Transverse colon (tissue), 4 donors: ENCODE measurements at regions not wholly inside any gene's neighbourhood (a gene's known extent, or its start where the extent isn't known, plus 50 kb on each side); places are given as distances from the start of the nearest gene placed in this dataset.

Experiments
- DNase-seq: peaks from one replicate; pipeline ENCODE4 v3.0.0-alpha.2; 2019
- H3K27ac ChIP-seq, 4 donors: fragments of 200-600 bp; sonication (generic); 2 replicates each; pipeline ENCODE4 v1.5.1; 2016 to 2018; ENCODE audit warnings: inconsistent platforms in 4 of 4
- H3K27me3 ChIP-seq: fragments of 200-600 bp; sonication (generic); 2 replicates; pipeline ENCODE4 v1.5.1; 2017; ENCODE audit warnings: inconsistent platforms
- H3K36me3 ChIP-seq, 4 donors: fragments of 200-600 bp; sonication (generic); 2 replicates each; pipeline ENCODE4 v1.5.1; 2017 to 2019; ENCODE audit warnings: inconsistent platforms in 4 of 4
- H3K4me1 ChIP-seq, 4 donors: fragments of 200-600 bp; sonication (generic); 2 replicates each; pipeline ENCODE4 v1.5.1; 2017 to 2020; ENCODE audit warnings: inconsistent platforms in 4 of 4
- H3K4me3 ChIP-seq, 4 donors: fragments of 200-600 bp; sonication (generic); 1 replicate in 1 of 4; 2 replicates in 3 of 4; pipeline versions ENCODE4 v1.5.1 to v1.6.1; 2017 to 2019; ENCODE audit warnings: inconsistent platforms in 4 of 4
- H3K9me3 ChIP-seq, 2 donors: fragments of 200-600 bp; sonication (generic); 2 replicates each; pipeline ENCODE4 v1.5.1; 2017 to 2019; ENCODE audit warnings: inconsistent platforms in 2 of 2
- CTCF ChIP-seq, 5 experiments: fragments of 200-600 bp in 3 of 5; fragments of 450-650 bp in 2 of 5; sonication (generic) in 3 of 5; IDR thresholded peaks; 1 replicate in 2 of 5; 2 replicates in 3 of 5; pipeline ENCODE4 v1.5.1; 2016 to 2017; ENCODE audit warnings: antibody characterized with exemption in 5 of 5, inconsistent platforms in 3 of 5, mild to moderate bottlenecking in 2 of 5, moderate library complexity in 1 of 5
- EP300 ChIP-seq: sonication (generic); formaldehyde crosslinking; IDR thresholded peaks from one replicate; pipeline ENCODE4 v1.6.1; 2017; ENCODE audit warnings: antibody characterized with exemption, low read depth
- POLR2A ChIP-seq: fragments of 450-650 bp; IDR thresholded peaks from one replicate; pipeline ENCODE4 v1.6.1; 2016; ENCODE audit warnings: antibody characterized with exemption, mild to moderate bottlenecking, moderate library complexity
- POLR2AphosphoS5 ChIP-seq, 3 donors: sonication (generic); formaldehyde crosslinking; IDR thresholded peaks; one replicate each; pipeline ENCODE4 v1.6.1; 2016; ENCODE audit warnings: antibody characterized with exemption in 3 of 3
- WGBS, 2 donors: methylation state at CpG; one replicate each; pipeline ENCODE4 v1.1.5; 2018; ENCODE audit warnings: low coverage in 1 of 2; 5-methylcytosine and 5-hydroxymethylcytosine counted together
- in situ Hi-C, 4 donors: fragments of 200-750 bp; cut with MboI; loops; one replicate each; pipeline versions ENCODE4 v1.15.0 to v1.15.1; 2017; ENCODE audit warnings: low sequenced_read_pairs in 3 of 4, low pct_ligation_motif_present in 1 of 4, low pct_unique_long_range_greater_than_20kb in 1 of 4
- intact Hi-C: fragments of 100-400 bp; cut with DNase I; formaldehyde crosslinking; loops from one replicate; pipeline ENCODE4 v1.15.1; 2023; ENCODE audit warnings: low total_unique reads

GRCh38 chr10:78165617-78166016, 132.0 kb downstream of the RPS24 start:
- in situ Hi-C loops, result no loop called here
- Histone ChIP-seq H3K27me3 (no peaks in the 10 kb centered on the region), H3K36me3 (no peaks in the 10 kb centered on the region), H3K27ac (no peak overlapping the region), H3K4me1 (no peaks in the 10 kb centered on the region), H3K9me3 (no peaks in the 10 kb centered on the region), H3K4me3 (no peak overlapping the region)
- intact Hi-C loops, result no loop called here
- WGBS, 2 donors, result 51% methylated on average over 3 of the region's 3 CpGs; no CpG with 5 or more reads in 1 of the 2 donors
- TF ChIP-seq POLR2AphosphoS5 (IDR thresholded peaks at IDR 0.05), result no peak
- no peak for TF ChIP-seq POLR2A
- no peak for TF ChIP-seq EP300
- TF ChIP-seq CTCF (IDR thresholded peaks at IDR 0.05), result no peak
- DNase-seq, result no peak

GRCh38 chr10:78166261-78166660, 132.6 kb downstream of the RPS24 start:
- no peak for TF ChIP-seq POLR2AphosphoS5 (IDR thresholded peaks at IDR 0.05)
- Histone ChIP-seq H3K36me3 (no peaks in the 10 kb centered on the region), H3K27ac (no peak overlapping the region), H3K9me3 (no peaks in the 10 kb centered on the region), H3K4me1 (no peaks in the 10 kb centered on the region), H3K4me3 (no peak overlapping the region), H3K27me3 (no peaks in the 10 kb centered on the region)
- no peak for DNase-seq
- in situ Hi-C loops, result no loop called here
- WGBS, 2 donors, result 84% methylated on average over 3 of the region's 3 CpGs; no CpG with 5 or more reads in 1 of the 2 donors
- intact Hi-C loops, result no loop called here

GRCh38 chr10:78169214-78169613, 135.6 kb downstream of the RPS24 start:
- intact Hi-C loops (no loop called here), in situ Hi-C loops (no loop called here)
- H3K27me3 ChIP-seq, result no peaks in the 10 kb centered on the region
- DNase-seq, result no peak
- H3K36me3 ChIP-seq, result no peaks in the 10 kb centered on the region
- no peak overlapping the region for H3K4me3 ChIP-seq
- TF ChIP-seq POLR2AphosphoS5 (IDR thresholded peaks at IDR 0.05) (no peak), EP300 (no peak), CTCF (IDR thresholded peaks at IDR 0.05) (no peak), POLR2A (no peak)
- H3K27ac ChIP-seq, result no peak overlapping the region
- no peaks in the 10 kb centered on the region for H3K4me1 ChIP-seq
- no peaks in the 10 kb centered on the region for H3K9me3 ChIP-seq
- WGBS, 2 donors, result 61 to 67% methylated on average over 1 to 4 of the region's 4 CpGs

GRCh38 chr10:78170026-78170475, 136.4 kb downstream of the RPS24 start:
- in situ Hi-C loops, result no loop called here
- H3K36me3 ChIP-seq, result no peaks in the 10 kb centered on the region
- H3K27ac ChIP-seq, result no peak overlapping the region
- H3K4me3 ChIP-seq, result no peak overlapping the region
- WGBS, 2 donors, result 78 to 84% methylated on average over 3 of the region's 3 CpGs
- no peak for DNase-seq
- no peak for TF ChIP-seq EP300
- H3K27me3 ChIP-seq, result no peaks in the 10 kb centered on the region
- no peaks in the 10 kb centered on the region for H3K4me1 ChIP-seq
- no peaks in the 10 kb centered on the region for H3K9me3 ChIP-seq
- intact Hi-C loops, result no loop called here

GRCh38 chr10:78171633-78172400, 138.2 kb downstream of the RPS24 start:
- 80 to 84% methylated on average over 2 to 6 of the region's 6 CpGs for WGBS, 2 donors
- intact Hi-C loops, result no loop called here
- Histone ChIP-seq H3K9me3 (no peaks in the 10 kb centered on the region), H3K27me3 (no peaks in the 10 kb centered on the region), H3K4me1 (no peaks in the 10 kb centered on the region), H3K4me3 (no peak overlapping the region), H3K27ac (no peak overlapping the region), H3K36me3 (no peaks in the 10 kb centered on the region)
- no peak for DNase-seq
- in situ Hi-C loops, result no loop called here
- no peak for TF ChIP-seq POLR2AphosphoS5 (IDR thresholded peaks at IDR 0.05)
